Gastroesophageal sphincter (tissue), 4 donors: ENCODE measurements at regions not wholly inside any gene's neighbourhood (a gene's known extent, or its start where the extent isn't known, plus 50 kb on each side); places are given as distances from the start of the nearest gene placed in this dataset.

Source experiments
- ATAC-seq: fragments of 150-250 bp; one replicate; pipeline ENCODE4 v1.9.1; 2016; ENCODE audit warnings: mild to moderate bottlenecking, moderate library complexity
- H3K27ac ChIP-seq, 4 donors: fragments of 200-600 bp; sonication (generic) in 3 of 4; 1 replicate in 3 of 4; 2 replicates in 1 of 4; pipeline ENCODE4 v1.5.1; 2016 to 2019
- H3K27me3 ChIP-seq: fragments of 200-600 bp; sonication (generic); one replicate; pipeline ENCODE4 v1.5.1; 2019
- H3K36me3 ChIP-seq, 2 donors: fragments of 200-600 bp; sonication (generic); one replicate each; pipeline ENCODE4 v1.5.1; 2019; ENCODE audit warnings: control low read depth in 1 of 2
- H3K4me1 ChIP-seq, 3 donors: fragments of 200-600 bp; sonication (generic); 1 replicate in 2 of 3; 2 replicates in 1 of 3; pipeline ENCODE4 v1.5.1; 2016 to 2019; ENCODE audit warnings: control low read depth in 2 of 3
- H3K4me3 ChIP-seq, 2 donors: fragments of 200-600 bp; sonication (generic); one replicate each; pipeline ENCODE4 v1.5.1; 2019; ENCODE audit warnings: mild to moderate bottlenecking in 1 of 2, moderate library complexity in 1 of 2
- H3K9me3 ChIP-seq, 3 donors: fragments of 200-600 bp; sonication (generic); one replicate each; pipeline ENCODE4 v1.5.1; 2017 to 2019; ENCODE audit warnings: control low read depth in 2 of 3
- EP300 ChIP-seq: sonication (generic); formaldehyde crosslinking; IDR thresholded peaks from one replicate; pipeline ENCODE4 v1.6.1; 2017; ENCODE audit warnings: antibody characterized with exemption, mild to moderate bottlenecking
- POLR2A ChIP-seq, 2 donors: fragments of 450-650 bp; IDR thresholded peaks; one replicate each; pipeline ENCODE4 v1.6.1; 2017; ENCODE audit warnings: antibody characterized with exemption in 2 of 2, mild to moderate bottlenecking in 2 of 2, moderate library complexity in 1 of 2
- POLR2AphosphoS5 ChIP-seq: sonication (generic); formaldehyde crosslinking; IDR thresholded peaks from one replicate; pipeline ENCODE4 v1.6.1; 2017; ENCODE audit warnings: antibody characterized with exemption
- WGBS, 2 donors: methylation state at CpG; one replicate each; pipeline ENCODE4 v1.1.5; 2018; ENCODE audit warnings: low coverage in 1 of 2; 5-methylcytosine and 5-hydroxymethylcytosine counted together
- TF ChIP-seq, protein P1 (sequence below), 4 experiments: fragments of 200-600 bp in 2 of 4; fragments of 450-650 bp in 2 of 4; sonication (generic) in 1 of 4; IDR thresholded peaks; one replicate each; pipeline ENCODE4 v1.5.1; 2017 to 2019; ENCODE audit warnings: antibody characterized with exemption in 4 of 4, mild to moderate bottlenecking in 2 of 4, moderate library complexity in 2 of 4

DNA sequence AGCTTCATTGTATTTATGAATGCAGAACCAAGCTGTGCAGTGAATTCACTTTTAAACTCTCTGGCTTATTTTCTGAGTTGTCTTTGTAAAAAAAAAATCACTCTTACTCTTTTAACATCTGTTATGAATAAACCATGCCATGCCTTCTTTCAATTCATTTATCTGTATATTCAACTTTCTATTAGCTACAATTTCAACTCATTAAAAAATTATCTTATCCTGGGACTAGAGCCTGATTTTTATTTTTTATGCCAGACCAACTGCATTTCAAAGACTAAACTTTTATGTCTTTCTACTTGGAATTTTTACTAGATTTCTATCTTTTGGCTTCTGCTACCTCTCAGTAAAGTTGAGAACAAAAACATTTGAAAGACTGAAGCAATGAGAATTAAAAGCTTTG is 342.7 kb downstream of the DEPDC1B start:
- Histone ChIP-seq H3K4me1 (peaks cover 0 to 6% (median 0%) of the 10 kb centered on the region in 3 donors), H3K4me3 (no peak overlapping the region), H3K27ac (no peak overlapping the region), H3K27me3 (no peaks in the 10 kb centered on the region), H3K36me3 (no peaks in the 10 kb centered on the region), H3K9me3 (no peaks in the 10 kb centered on the region)
- no peak for ATAC-seq
- TF ChIP-seq, protein P1, sequence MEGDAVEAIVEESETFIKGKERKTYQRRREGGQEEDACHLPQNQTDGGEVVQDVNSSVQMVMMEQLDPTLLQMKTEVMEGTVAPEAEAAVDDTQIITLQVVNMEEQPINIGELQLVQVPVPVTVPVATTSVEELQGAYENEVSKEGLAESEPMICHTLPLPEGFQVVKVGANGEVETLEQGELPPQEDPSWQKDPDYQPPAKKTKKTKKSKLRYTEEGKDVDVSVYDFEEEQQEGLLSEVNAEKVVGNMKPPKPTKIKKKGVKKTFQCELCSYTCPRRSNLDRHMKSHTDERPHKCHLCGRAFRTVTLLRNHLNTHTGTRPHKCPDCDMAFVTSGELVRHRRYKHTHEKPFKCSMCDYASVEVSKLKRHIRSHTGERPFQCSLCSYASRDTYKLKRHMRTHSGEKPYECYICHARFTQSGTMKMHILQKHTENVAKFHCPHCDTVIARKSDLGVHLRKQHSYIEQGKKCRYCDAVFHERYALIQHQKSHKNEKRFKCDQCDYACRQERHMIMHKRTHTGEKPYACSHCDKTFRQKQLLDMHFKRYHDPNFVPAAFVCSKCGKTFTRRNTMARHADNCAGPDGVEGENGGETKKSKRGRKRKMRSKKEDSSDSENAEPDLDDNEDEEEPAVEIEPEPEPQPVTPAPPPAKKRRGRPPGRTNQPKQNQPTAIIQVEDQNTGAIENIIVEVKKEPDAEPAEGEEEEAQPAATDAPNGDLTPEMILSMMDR (IDR thresholded peaks at IDR 0.05), result no peak
- TF ChIP-seq EP300 (no peak), POLR2A (IDR thresholded peaks at IDR 0.05) (no peak), POLR2AphosphoS5 (no peak)

DNA sequence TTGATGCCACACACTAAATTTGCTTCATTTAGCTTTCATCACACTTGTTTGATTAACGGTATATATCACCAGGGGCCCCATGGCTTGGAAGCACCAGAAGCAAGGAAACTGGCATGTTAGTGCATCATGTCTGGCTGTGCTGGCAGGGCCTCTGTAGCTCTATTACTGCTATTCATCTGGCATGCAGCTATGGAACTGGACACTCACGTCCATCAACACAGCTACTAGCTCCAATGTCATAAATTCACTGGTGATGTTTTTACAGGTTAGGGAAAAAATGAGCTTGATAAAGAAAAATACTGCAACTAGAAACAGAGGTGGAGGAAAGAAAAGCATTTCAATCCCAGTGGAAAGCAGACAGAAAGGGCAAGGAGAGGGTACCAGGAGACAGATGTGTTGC is 343.2 kb downstream of the DEPDC1B start:
- Histone ChIP-seq H3K4me3 (no peak overlapping the region), H3K27ac (no peak overlapping the region), H3K4me1 (peaks cover 0 to 6% (median 0%) of the 10 kb centered on the region in 3 donors), H3K27me3 (no peaks in the 10 kb centered on the region), H3K9me3 (no peaks in the 10 kb centered on the region), H3K36me3 (no peaks in the 10 kb centered on the region)
- ATAC-seq, result no peak
- TF ChIP-seq POLR2A (IDR thresholded peaks at IDR 0.05) (no peak), EP300 (no peak)
- 35 to 49% methylated on average over 2 of the region's 2 CpGs for WGBS, 2 donors

DNA sequence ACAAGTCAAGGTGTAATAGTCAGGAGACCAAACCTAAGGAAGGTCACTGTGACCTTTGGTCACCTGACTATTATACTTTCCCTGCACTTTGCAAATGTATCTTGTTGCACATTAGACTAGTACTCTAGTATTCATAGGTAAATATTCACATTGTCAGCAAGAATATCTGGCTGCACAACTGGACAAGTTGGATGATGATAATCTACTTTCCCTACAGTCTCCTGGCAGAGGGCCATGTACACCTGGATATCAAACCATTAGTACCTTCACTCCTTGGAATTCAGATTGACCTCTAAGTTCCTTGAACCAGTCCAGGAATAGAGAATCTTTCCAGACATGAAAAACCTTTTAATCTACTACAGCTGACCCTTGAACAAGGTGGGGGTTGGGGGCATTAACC is 344.8 kb downstream of the DEPDC1B start:
- no peaks in the 10 kb centered on the region for H3K27me3 ChIP-seq
- H3K4me3 ChIP-seq, result no peak overlapping the region

DNA sequence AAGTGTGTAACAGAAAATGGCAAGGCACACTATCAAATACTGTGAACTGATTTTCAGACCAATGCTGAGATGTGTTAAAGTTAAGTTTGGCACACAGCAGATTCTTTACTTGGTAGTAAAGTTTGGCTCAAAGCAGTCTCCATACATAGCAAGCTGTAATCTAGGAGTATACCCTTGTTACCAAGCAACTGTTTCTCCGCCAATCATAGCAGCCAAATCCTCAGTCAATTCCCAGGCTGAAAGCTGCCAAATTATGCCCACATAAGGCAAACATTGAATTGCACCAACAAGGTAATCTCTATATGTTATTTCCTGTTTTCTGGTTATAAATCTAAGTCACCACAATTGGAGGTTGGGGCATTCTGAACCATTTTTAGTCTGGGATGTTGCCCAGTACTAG is 345.7 kb downstream of the DEPDC1B start:
- Histone ChIP-seq H3K9me3 (no peaks in the 10 kb centered on the region), H3K27me3 (no peaks in the 10 kb centered on the region), H3K27ac (no peak overlapping the region), H3K4me3 (no peak overlapping the region), H3K36me3 (no peaks in the 10 kb centered on the region), H3K4me1 (peaks cover 0 to 11% (median 0%) of the 10 kb centered on the region in 3 donors)
- ATAC-seq, result no peak
- WGBS, 2 donors, result 75 to 83% methylated on average over 1 of the region's 1 CpG
- no peak for TF ChIP-seq POLR2AphosphoS5
- no peak for TF ChIP-seq EP300
- no peak for TF ChIP-seq POLR2A (IDR thresholded peaks at IDR 0.05)
- TF ChIP-seq, protein P1 (IDR thresholded peaks at IDR 0.05), result no peak

More for the DNA sequence above, 344.8 kb downstream of the DEPDC1B start:
- peaks cover 0 to 11% (median 0%) of the 10 kb centered on the region in 3 donors for H3K4me1 ChIP-seq
- no peak for ATAC-seq
- H3K36me3 ChIP-seq, result no peaks in the 10 kb centered on the region
- H3K27ac ChIP-seq, result no peak overlapping the region
- no peak for TF ChIP-seq POLR2A (IDR thresholded peaks at IDR 0.05)
- TF ChIP-seq, protein P1 (IDR thresholded peaks at IDR 0.05), result no peak
- TF ChIP-seq POLR2AphosphoS5, result no peak
- no peak for TF ChIP-seq EP300
- H3K9me3 ChIP-seq, result no peaks in the 10 kb centered on the region

DNA sequence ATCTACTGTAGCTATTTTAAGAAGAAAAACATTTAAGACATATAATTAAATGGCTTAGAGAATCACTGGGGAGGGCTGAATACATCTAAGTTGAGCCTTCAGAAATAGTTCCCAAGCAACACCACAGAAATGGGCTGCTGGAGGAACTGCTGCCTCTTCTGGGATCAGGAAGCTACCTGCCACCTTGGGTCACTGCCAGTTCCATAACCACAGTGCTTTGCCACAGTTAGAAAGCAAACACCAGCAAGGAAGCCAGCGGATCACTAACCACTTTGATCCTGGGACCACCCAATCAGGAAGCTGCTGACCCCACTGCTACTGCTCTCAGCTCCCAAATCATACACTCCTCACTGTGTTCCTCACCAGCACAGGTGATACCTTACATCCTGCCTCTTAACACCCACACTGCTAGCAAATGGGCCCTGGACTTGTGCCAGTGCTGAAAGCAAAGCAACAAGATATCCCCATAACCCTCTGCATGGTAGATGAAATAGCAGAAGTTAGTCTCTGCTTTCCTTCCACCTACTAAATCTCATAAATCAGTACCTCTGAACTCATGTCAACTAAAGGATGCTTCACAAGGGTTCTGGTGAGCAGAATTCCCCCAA is 346.9 kb downstream of the DEPDC1B start:
- Histone ChIP-seq H3K4me3 (no peak overlapping the region), H3K27me3 (no peaks in the 10 kb centered on the region), H3K9me3 (no peaks in the 10 kb centered on the region), H3K27ac (no peak overlapping the region), H3K36me3 (no peaks in the 10 kb centered on the region), H3K4me1 (peaks cover 0 to 11% (median 0%) of the 10 kb centered on the region in 3 donors)
- 83 to 91% methylated on average over 1 of the region's 1 CpG for WGBS, 2 donors
- TF ChIP-seq EP300, result no peak
- TF ChIP-seq, protein P1 (IDR thresholded peaks at IDR 0.05), result no peak
- TF ChIP-seq POLR2AphosphoS5, result no peak
- no peak for TF ChIP-seq POLR2A (IDR thresholded peaks at IDR 0.05)
- no peak for ATAC-seq
